ENCODE measurements at regions not wholly inside any gene's neighbourhood (a gene's known extent, or its start where the extent isn't known, plus 50 kb on each side); places are given as distances from the start of the nearest gene placed in this dataset.

GRCh38 chr14:41986700-41987099, 380.0 kb downstream of the LRFN5 start:
- TF ChIP-seq, protein P1, sequence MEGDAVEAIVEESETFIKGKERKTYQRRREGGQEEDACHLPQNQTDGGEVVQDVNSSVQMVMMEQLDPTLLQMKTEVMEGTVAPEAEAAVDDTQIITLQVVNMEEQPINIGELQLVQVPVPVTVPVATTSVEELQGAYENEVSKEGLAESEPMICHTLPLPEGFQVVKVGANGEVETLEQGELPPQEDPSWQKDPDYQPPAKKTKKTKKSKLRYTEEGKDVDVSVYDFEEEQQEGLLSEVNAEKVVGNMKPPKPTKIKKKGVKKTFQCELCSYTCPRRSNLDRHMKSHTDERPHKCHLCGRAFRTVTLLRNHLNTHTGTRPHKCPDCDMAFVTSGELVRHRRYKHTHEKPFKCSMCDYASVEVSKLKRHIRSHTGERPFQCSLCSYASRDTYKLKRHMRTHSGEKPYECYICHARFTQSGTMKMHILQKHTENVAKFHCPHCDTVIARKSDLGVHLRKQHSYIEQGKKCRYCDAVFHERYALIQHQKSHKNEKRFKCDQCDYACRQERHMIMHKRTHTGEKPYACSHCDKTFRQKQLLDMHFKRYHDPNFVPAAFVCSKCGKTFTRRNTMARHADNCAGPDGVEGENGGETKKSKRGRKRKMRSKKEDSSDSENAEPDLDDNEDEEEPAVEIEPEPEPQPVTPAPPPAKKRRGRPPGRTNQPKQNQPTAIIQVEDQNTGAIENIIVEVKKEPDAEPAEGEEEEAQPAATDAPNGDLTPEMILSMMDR (IDR thresholded peaks at IDR 0.05 in 8 of 11, conservative IDR thresholded peaks at IDR 0.05 in 3 of 11): no peak
- no peak for TF ChIP-seq POLR2AphosphoS5 (IDR thresholded peaks at IDR 0.05)
- no peak for TF ChIP-seq POLR2A (IDR thresholded peaks at IDR 0.05)

Data from spleen (tissue), 7 donors.